WERI-Rb-1 (cell line): ENCODE measurements at regions not wholly inside any gene's neighbourhood (a gene's known extent, or its start where the extent isn't known, plus 50 kb on each side); places are given as distances from the start of the nearest gene placed in this dataset.

Source experiments
- DNase-seq: peaks from one replicate; pipeline ENCODE4 v3.0.0-alpha.2; 2020
- H3K27ac ChIP-seq: fragments of 250-450 bp; sonication (Bioruptor Pico); 2 replicates; pipeline ENCODE4 v1.5.1; 2020; ENCODE audit warnings: mild to moderate bottlenecking, moderate library complexity
- H3K27me3 ChIP-seq: fragments of 250-450 bp; sonication (Bioruptor Pico); 2 replicates; pipeline ENCODE4 v1.5.1; 2021; ENCODE audit warnings: mild to moderate bottlenecking, low read depth, moderate library complexity; ENCODE audit not compliant: insufficient read depth, severe bottlenecking
- H3K36me3 ChIP-seq: fragments of 250-450 bp; sonication (Bioruptor Pico); 2 replicates; pipeline ENCODE4 v1.5.1; 2020; ENCODE audit warnings: mild to moderate bottlenecking, moderate library complexity
- H3K4me3 ChIP-seq: 2 replicates; pipeline ENCODE4 v1.5.1; 2011; ENCODE audit warnings: low read depth, mild to moderate bottlenecking, control low read depth, low read length
- H3K9me3 ChIP-seq: fragments of 250-450 bp; sonication (Bioruptor Pico); 2 replicates; pipeline ENCODE4 v1.5.1; 2021; ENCODE audit warnings: mild to moderate bottlenecking, moderate library complexity; ENCODE audit not compliant: severe bottlenecking
- CTCF ChIP-seq: IDR thresholded peaks from 2 replicates; pipeline ENCODE4 v1.5.1; 2011; ENCODE audit warnings: low read depth, mild to moderate bottlenecking, control low read depth, inconsistent platforms, low read length

DNA sequence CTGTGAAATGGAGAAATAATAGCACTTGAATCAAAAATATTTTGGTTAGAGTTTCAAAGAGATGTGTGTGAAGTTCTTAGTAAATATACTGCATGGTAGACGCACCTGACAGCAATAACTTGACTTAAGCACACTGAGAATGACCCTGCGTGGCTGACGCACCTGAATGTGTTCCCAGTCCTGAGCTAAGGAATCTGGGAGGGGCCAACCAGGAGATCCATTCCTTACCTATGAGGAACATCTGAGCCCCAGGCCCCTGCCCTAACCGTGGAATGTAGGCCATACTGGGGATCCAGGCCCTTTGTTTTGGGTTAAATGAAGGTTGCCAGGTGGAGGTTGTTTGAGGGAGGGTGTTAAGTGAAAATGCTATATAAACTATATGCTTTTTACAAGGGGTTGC, 284.4 kb downstream of the RBM43 start:
- H3K36me3 ChIP-seq, result no peaks in the 10 kb centered on the region
- no peak overlapping the region for H3K27ac ChIP-seq
- no peak overlapping the region for H3K4me3 ChIP-seq
- DNase-seq, result no peak
- no peak for TF ChIP-seq CTCF
- H3K9me3 ChIP-seq, result no peaks in the 10 kb centered on the region
- H3K27me3 ChIP-seq, result no peaks in the 10 kb centered on the region

DNA sequence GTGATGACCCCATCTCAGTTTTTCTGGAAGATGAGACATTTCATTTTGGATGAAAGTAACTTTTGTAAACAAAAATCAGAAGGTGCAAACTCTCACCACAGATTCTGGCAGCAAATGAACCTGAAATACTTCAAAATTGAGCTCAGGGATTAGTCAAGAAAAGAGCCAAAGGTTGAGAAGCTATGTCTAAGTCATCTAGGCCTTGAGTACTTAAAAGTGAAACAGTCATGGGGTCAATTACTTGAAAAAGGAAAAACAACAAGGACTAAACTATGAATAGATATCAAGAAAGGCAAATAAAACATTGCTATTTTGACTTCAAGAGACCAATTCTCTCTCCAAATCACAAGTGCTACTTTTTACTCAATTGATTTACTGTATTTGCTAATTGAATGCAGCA, 285.1 kb downstream of the RBM43 start:
- no peaks in the 10 kb centered on the region for H3K36me3 ChIP-seq
- no peak for DNase-seq
- no peaks in the 10 kb centered on the region for H3K9me3 ChIP-seq
- no peak for TF ChIP-seq CTCF
- no peak overlapping the region for H3K4me3 ChIP-seq
- H3K27me3 ChIP-seq, result no peaks in the 10 kb centered on the region
- no peak overlapping the region for H3K27ac ChIP-seq

GRCh38 chr2:150974864-150975263, 286.8 kb downstream of the RBM43 start:
- Histone ChIP-seq H3K36me3 (no peaks in the 10 kb centered on the region), H3K27me3 (no peaks in the 10 kb centered on the region), H3K27ac (no peak overlapping the region), H3K9me3 (no peaks in the 10 kb centered on the region), H3K4me3 (no peak overlapping the region)
- DNase-seq, result no peak
- no peak for TF ChIP-seq CTCF

DNA sequence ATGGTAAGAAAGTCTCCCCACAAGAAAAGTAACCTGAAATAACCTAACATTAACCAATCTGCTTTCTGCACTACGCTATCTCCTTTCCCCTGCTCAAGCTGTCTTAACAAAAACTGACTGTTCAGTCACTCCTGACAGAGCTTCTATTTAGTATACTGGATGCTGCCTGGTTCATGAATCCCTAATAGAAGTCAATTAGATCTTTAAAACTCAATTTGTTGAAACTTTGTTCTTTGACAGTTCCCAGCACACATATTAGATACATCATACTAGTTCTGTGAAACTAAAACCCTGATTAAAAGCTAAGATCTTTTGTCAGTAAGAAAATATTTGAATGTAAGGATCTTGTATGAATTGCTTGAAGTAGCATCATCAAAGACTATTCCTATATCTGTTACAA, 287.4 kb downstream of the RBM43 start:
- H3K36me3 ChIP-seq, result no peaks in the 10 kb centered on the region
- DNase-seq, result no peak
- no peak overlapping the region for H3K27ac ChIP-seq
- no peaks in the 10 kb centered on the region for H3K27me3 ChIP-seq
- no peak overlapping the region for H3K4me3 ChIP-seq
- no peaks in the 10 kb centered on the region for H3K9me3 ChIP-seq
- TF ChIP-seq CTCF, result no peak

- no peaks in the 10 kb centered on the region for H3K9me3 ChIP-seq
- H3K27ac ChIP-seq, result no peak overlapping the region
- H3K4me3 ChIP-seq, result no peak overlapping the region
- DNase-seq, result no peak
- no peak for TF ChIP-seq CTCF
- no peaks in the 10 kb centered on the region for H3K27me3 ChIP-seq
- no peaks in the 10 kb centered on the region for H3K36me3 ChIP-seq
Measured at GRCh38 chr2:150971910-150972309, 289.8 kb downstream of the RBM43 start.

- no peak for DNase-seq
- Histone ChIP-seq H3K36me3 (no peaks in the 10 kb centered on the region), H3K9me3 (no peaks in the 10 kb centered on the region), H3K4me3 (no peak overlapping the region), H3K27me3 (no peaks in the 10 kb centered on the region), H3K27ac (no peak overlapping the region)
- no peak for TF ChIP-seq CTCF
Measured at GRCh38 chr2:150963336-150963735, 298.3 kb downstream of the RBM43 start.
